Suprapubic skin (tissue), 4 donors: ENCODE measurements at regions not wholly inside any gene's neighbourhood (a gene's known extent, or its start where the extent isn't known, plus 50 kb on each side); places are given as distances from the start of the nearest gene placed in this dataset.

Experiments
- DNase-seq, 2 donors: peaks; one replicate each; pipeline ENCODE4 v3.0.0-alpha.2; 2019; ENCODE audit warnings: low spot score in 2 of 2
- H3K27ac ChIP-seq: fragments of 200-600 bp; sonication (generic); one replicate; pipeline ENCODE4 v1.5.1; 2019
- H3K27me3 ChIP-seq: fragments of 200-600 bp; sonication (generic); one replicate; pipeline ENCODE4 v1.5.1; 2019
- H3K36me3 ChIP-seq: fragments of 200-600 bp; sonication (generic); one replicate; pipeline ENCODE4 v1.5.1; 2019
- H3K4me1 ChIP-seq: fragments of 200-600 bp; sonication (generic); one replicate; pipeline ENCODE4 v1.5.1; 2019
- H3K4me3 ChIP-seq: fragments of 200-600 bp; sonication (generic); one replicate; pipeline ENCODE4 v1.5.1; 2019; ENCODE audit warnings: mild to moderate bottlenecking
- H3K9me3 ChIP-seq: fragments of 200-600 bp; sonication (generic); one replicate; pipeline ENCODE4 v1.5.1; 2019
- EP300 ChIP-seq: sonication (generic); formaldehyde crosslinking; IDR thresholded peaks from one replicate; pipeline ENCODE4 v1.6.1; 2017; ENCODE audit warnings: antibody characterized with exemption
- POLR2A ChIP-seq, 2 donors: fragments of 450-650 bp; IDR thresholded peaks; one replicate each; pipeline ENCODE4 v1.6.1; 2017; ENCODE audit warnings: antibody characterized with exemption in 2 of 2, mild to moderate bottlenecking in 2 of 2, moderate library complexity in 2 of 2
- POLR2AphosphoS5 ChIP-seq, 3 donors: sonication (generic); formaldehyde crosslinking; IDR thresholded peaks; one replicate each; pipeline ENCODE4 v1.6.1; 2017; ENCODE audit warnings: antibody characterized with exemption in 3 of 3
- WGBS: methylation state at CpG from one replicate; pipeline ENCODE4 v1.1.5; 2018; 5-methylcytosine and 5-hydroxymethylcytosine counted together
- TF ChIP-seq, protein P1 (sequence below), 2 donors: fragments of 200-600 bp in 1 of 2; fragments of 450-650 bp in 1 of 2; sonication (generic) in 1 of 2; IDR thresholded peaks; one replicate each; pipeline ENCODE4 v1.5.1; 2016 to 2019; ENCODE audit warnings: antibody characterized with exemption in 2 of 2, mild to moderate bottlenecking in 1 of 2, moderate library complexity in 1 of 2

- H3K27me3 ChIP-seq, result no peaks in the 10 kb centered on the region
- TF ChIP-seq, protein P1, sequence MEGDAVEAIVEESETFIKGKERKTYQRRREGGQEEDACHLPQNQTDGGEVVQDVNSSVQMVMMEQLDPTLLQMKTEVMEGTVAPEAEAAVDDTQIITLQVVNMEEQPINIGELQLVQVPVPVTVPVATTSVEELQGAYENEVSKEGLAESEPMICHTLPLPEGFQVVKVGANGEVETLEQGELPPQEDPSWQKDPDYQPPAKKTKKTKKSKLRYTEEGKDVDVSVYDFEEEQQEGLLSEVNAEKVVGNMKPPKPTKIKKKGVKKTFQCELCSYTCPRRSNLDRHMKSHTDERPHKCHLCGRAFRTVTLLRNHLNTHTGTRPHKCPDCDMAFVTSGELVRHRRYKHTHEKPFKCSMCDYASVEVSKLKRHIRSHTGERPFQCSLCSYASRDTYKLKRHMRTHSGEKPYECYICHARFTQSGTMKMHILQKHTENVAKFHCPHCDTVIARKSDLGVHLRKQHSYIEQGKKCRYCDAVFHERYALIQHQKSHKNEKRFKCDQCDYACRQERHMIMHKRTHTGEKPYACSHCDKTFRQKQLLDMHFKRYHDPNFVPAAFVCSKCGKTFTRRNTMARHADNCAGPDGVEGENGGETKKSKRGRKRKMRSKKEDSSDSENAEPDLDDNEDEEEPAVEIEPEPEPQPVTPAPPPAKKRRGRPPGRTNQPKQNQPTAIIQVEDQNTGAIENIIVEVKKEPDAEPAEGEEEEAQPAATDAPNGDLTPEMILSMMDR (IDR thresholded peaks at IDR 0.05), result no peak
- no peak for TF ChIP-seq POLR2A (IDR thresholded peaks at IDR 0.05)
- no peak for TF ChIP-seq POLR2AphosphoS5 (IDR thresholded peaks at IDR 0.05)
- no peak for TF ChIP-seq EP300
- no peak overlapping the region for H3K27ac ChIP-seq
- H3K9me3 ChIP-seq, result peaks cover 7% of the 10 kb centered on the region
- no peak overlapping the region for H3K4me3 ChIP-seq
- H3K4me1 ChIP-seq, result peaks cover 2% of the 10 kb centered on the region
- no peaks in the 10 kb centered on the region for H3K36me3 ChIP-seq
- WGBS, result 83% methylated on average over 3 of the region's 5 CpGs
- no peak for DNase-seq
These were observed 57.8 kb upstream of the C15orf39 start for GRCh38 chr15:75143738-75144334.

DNA sequence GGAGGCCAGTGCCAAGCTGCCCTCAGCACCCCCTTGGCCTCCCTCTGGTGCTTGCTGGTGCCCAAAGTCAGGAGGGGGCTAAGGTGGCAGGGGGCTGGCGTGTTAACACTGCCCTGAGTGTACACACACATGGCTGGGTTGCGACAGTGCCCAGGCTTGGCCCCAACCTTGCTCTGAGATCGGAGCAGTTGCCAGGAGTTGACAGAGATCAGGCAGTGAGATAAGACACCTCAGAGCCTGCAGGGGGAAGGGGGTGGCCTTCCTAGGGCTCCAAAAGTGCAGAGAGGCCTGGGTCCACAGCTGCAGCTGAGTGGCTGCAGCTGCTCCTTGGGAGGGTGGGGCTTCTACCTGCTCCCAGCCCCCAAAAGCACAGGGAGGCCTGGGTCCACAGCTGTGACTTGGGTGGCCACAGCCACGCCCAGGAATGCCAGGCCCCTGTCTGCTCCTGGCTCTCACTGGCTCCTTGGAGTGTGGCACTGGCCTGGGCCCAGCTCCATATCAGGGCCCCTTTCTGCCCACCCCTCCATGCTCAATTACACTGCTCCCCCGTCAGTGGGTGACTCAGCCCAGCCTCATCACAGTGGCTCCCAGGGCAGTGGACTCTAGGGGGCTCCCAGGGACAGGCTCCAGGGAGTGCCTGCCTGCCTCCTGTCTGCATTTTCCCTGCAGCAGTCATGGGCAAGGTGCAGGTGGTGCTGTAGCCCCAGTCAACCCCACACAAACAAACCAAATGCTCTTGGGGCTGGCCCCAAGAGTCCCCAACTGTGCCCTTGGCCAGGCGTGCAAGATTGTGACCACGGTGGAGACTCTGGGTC, 56.4 kb upstream of the C15orf39 start:
- 100% methylated on average over 3 of the region's 7 CpGs for WGBS
- TF ChIP-seq EP300, result no peak
- TF ChIP-seq, protein P1 (IDR thresholded peaks at IDR 0.05), result no peak
- TF ChIP-seq POLR2A (IDR thresholded peaks at IDR 0.05), result no peak
- TF ChIP-seq POLR2AphosphoS5 (IDR thresholded peaks at IDR 0.05), result no peak
- Histone ChIP-seq H3K27me3 (no peaks in the 10 kb centered on the region), H3K27ac (no peak overlapping the region), H3K9me3 (peaks cover 7% of the 10 kb centered on the region), H3K4me3 (no peak overlapping the region), H3K4me1 (peaks cover under 1% of the 10 kb centered on the region), H3K36me3 (no peaks in the 10 kb centered on the region)
- DNase-seq, result no peak

- WGBS, result 88% methylated on average over 2 of the region's 2 CpGs
- Histone ChIP-seq H3K27ac (no peak overlapping the region), H3K36me3 (no peaks in the 10 kb centered on the region), H3K27me3 (no peaks in the 10 kb centered on the region), H3K4me1 (peaks cover 17% of the 10 kb centered on the region), H3K9me3 (no peaks in the 10 kb centered on the region), H3K4me3 (no peak overlapping the region)
- DNase-seq, result no peak
- TF ChIP-seq POLR2AphosphoS5 (IDR thresholded peaks at IDR 0.05) (no peak), POLR2A (IDR thresholded peaks at IDR 0.05) (no peak), EP300 (no peak)
- TF ChIP-seq, protein P1 (IDR thresholded peaks at IDR 0.05), result no peak
These were observed 53.4 kb upstream of the C15orf39 start for GRCh38 chr15:75148280-75148679.

GRCh38 chr15:75149867-75150709, 51.6 kb upstream of the C15orf39 start:
- no peaks in the 10 kb centered on the region for H3K9me3 ChIP-seq
- no peak for DNase-seq
- no peaks in the 10 kb centered on the region for H3K36me3 ChIP-seq
- H3K27ac ChIP-seq, result no peak overlapping the region
- TF ChIP-seq, protein P1 (IDR thresholded peaks at IDR 0.05), result no peak
- no peak for TF ChIP-seq POLR2AphosphoS5 (IDR thresholded peaks at IDR 0.05)
- no peak for TF ChIP-seq EP300
- TF ChIP-seq POLR2A (IDR thresholded peaks at IDR 0.05), result no peak
- WGBS, result 56% methylated on average over 3 of the region's 4 CpGs
- peaks cover 17% of the 10 kb centered on the region for H3K4me1 ChIP-seq
- H3K27me3 ChIP-seq, result no peaks in the 10 kb centered on the region
- H3K4me3 ChIP-seq, result no peak overlapping the region
